ENCODE measurements at regions not wholly inside any gene's neighbourhood (a gene's known extent, or its start where the extent isn't known, plus 50 kb on each side); places are given as distances from the start of the nearest gene placed in this dataset.

- Histone ChIP-seq H2AFZ (ENCODE audit: low read depth) (no peak overlapping the region), H3K9me3 (no peaks in the 10 kb centered on the region), H3K4me2 (no peak overlapping the region), H3K79me2 (ENCODE audit: insufficient read depth) (no peaks in the 10 kb centered on the region), H3K27me3 (ENCODE audit: insufficient read depth) (no peaks in the 10 kb centered on the region), H3F3A (replicated peaks; ENCODE audit: insufficient read depth) (no peaks in the 10 kb centered on the region), H3K27ac (ENCODE audit: low read depth in 2 of 2, low read length in 1 of 2) (no peak overlapping the region; a peak in 1 of 4 replicates), H3K9ac (no peak overlapping the region), H3K9me2 (no peaks in the 10 kb centered on the region), H3K4me1 (ENCODE audit: control insufficient read depth in 1 of 2, insufficient read depth in 2 of 2, low read depth in 1 of 2, low read length in 1 of 2) (peaks cover 0 to 17% of the 10 kb centered on the region in 2 experiments; a peak in 1 of 4 replicates), H3K36me3 (replicated peaks in 1 of 2; ENCODE audit: control insufficient read depth in 1 of 2, insufficient read depth in 2 of 2, low read length in 1 of 2) (no peaks in the 10 kb centered on the region), H3K4me3 (ENCODE audit: low read depth in 2 of 2, low read length in 1 of 2) (no peak overlapping the region), H4K20me1 (ENCODE audit: insufficient read depth) (no peaks in the 10 kb centered on the region)
- TF ChIP-seq GATA2 (CRISPR knock-in tag; IDR thresholded peaks at IDR 0.05): no peak
- TF ChIP-seq FOXJ3 (CRISPR knock-in tag; IDR thresholded peaks at IDR 0.05): no peak
- no peak for TF ChIP-seq SIN3A (IDR thresholded peaks at IDR 0.05; ENCODE audit: borderline replicate concordance, low read depth, low read length)
- TF ChIP-seq, protein P1, sequence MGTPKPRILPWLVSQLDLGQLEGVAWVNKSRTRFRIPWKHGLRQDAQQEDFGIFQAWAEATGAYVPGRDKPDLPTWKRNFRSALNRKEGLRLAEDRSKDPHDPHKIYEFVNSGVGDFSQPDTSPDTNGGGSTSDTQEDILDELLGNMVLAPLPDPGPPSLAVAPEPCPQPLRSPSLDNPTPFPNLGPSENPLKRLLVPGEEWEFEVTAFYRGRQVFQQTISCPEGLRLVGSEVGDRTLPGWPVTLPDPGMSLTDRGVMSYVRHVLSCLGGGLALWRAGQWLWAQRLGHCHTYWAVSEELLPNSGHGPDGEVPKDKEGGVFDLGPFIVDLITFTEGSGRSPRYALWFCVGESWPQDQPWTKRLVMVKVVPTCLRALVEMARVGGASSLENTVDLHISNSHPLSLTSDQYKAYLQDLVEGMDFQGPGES (IDR thresholded peaks at IDR 0.05; ENCODE audit: low read depth, low read length): no peak
- no peak for TF ChIP-seq USF1 (IDR thresholded peaks at IDR 0.05; ENCODE audit: borderline replicate concordance, low read depth)
- no peak for TF ChIP-seq FOXM1 (IDR thresholded peaks at IDR 0.05; ENCODE audit: low read depth)
- TF ChIP-seq REST (IDR thresholded peaks at IDR 0.05; ENCODE audit: low read depth, low read length): no peak
- no peak for TF ChIP-seq EZH2phosphoT487 (IDR thresholded peaks at IDR 0.05; ENCODE audit: borderline replicate concordance, low read depth)
- POLR2A ChIA-PET: interaction anchor here (0.6 kb wide), 1 partner anchor 342 kb away, joined by 4 read pairs; no protein-coding TSS in a partner anchor
- DNase-seq: peak; percentile 48
- CTCF ChIA-PET: interaction anchor here (0.8 to 1.9 kb wide), 6 partner anchors 9 to 79 kb away, joined by 3 to 7 read pairs (median 4); no protein-coding TSS in a partner anchor
- 47% methylated on average over 9 of the region's 9 CpGs for WGBS (ENCODE audit: low lambda C conversion rate)
These were observed 284.4 kb downstream of the SOX11 start for GRCh38 chr2:5976531-5977065.

GRCh38 chr2:5977477-5977876, 285.3 kb downstream of the SOX11 start:
- no peak overlapping the region for H3K27ac ChIP-seq (ENCODE audit: low read depth in 2 of 2, low read length in 1 of 2)
- H3K4me2 ChIP-seq: no peak overlapping the region
- TF ChIP-seq RAD21 (IDR thresholded peaks at IDR 0.05; ENCODE audit: low read length) (no peak), RCOR1 (IDR thresholded peaks at IDR 0.05; ENCODE audit: low read length) (no peak), USF2 (IDR thresholded peaks at IDR 0.05; ENCODE audit: borderline replicate concordance, low read depth, low read length) (no peak), YY1 (IDR thresholded peaks at IDR 0.05; ENCODE audit: low read depth) (no peak), SMC3 (IDR thresholded peaks at IDR 0.05; ENCODE audit: low read depth, low read length) (no peak)
- TF ChIP-seq, protein P2, sequence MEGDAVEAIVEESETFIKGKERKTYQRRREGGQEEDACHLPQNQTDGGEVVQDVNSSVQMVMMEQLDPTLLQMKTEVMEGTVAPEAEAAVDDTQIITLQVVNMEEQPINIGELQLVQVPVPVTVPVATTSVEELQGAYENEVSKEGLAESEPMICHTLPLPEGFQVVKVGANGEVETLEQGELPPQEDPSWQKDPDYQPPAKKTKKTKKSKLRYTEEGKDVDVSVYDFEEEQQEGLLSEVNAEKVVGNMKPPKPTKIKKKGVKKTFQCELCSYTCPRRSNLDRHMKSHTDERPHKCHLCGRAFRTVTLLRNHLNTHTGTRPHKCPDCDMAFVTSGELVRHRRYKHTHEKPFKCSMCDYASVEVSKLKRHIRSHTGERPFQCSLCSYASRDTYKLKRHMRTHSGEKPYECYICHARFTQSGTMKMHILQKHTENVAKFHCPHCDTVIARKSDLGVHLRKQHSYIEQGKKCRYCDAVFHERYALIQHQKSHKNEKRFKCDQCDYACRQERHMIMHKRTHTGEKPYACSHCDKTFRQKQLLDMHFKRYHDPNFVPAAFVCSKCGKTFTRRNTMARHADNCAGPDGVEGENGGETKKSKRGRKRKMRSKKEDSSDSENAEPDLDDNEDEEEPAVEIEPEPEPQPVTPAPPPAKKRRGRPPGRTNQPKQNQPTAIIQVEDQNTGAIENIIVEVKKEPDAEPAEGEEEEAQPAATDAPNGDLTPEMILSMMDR (IDR thresholded peaks at IDR 0.05): no peak
- H4K20me1 ChIP-seq (ENCODE audit: insufficient read depth): no peaks in the 10 kb centered on the region
- H3K4me3 ChIP-seq (ENCODE audit: low read depth in 2 of 2, low read length in 1 of 2): no peak overlapping the region
- ChIA-PET POLR2A (no interaction called here), CTCF (interaction anchor here (1.9 kb wide), 2 partner anchors 51 to 78 kb away, joined by 4 read pairs; no protein-coding TSS in a partner anchor)
- H3K9ac ChIP-seq: no peak overlapping the region
- H3K9me2 ChIP-seq: no peaks in the 10 kb centered on the region
- H3F3A ChIP-seq (replicated peaks; ENCODE audit: insufficient read depth): no peaks in the 10 kb centered on the region
- H3K27me3 ChIP-seq (ENCODE audit: insufficient read depth): no peaks in the 10 kb centered on the region
- H2AFZ ChIP-seq (ENCODE audit: low read depth): no peak overlapping the region
- DNase-seq: no peak
- H3K4me1 ChIP-seq (ENCODE audit: control insufficient read depth in 1 of 2, insufficient read depth in 2 of 2, low read depth in 1 of 2, low read length in 1 of 2): peaks cover 0 to 26% of the 10 kb centered on the region in 2 experiments; a peak in 2 of 4 replicates
- WGBS (ENCODE audit: low lambda C conversion rate): 7% methylated on average over 2 of the region's 2 CpGs
- H3K9me3 ChIP-seq: no peaks in the 10 kb centered on the region
- H3K36me3 ChIP-seq (replicated peaks in 1 of 2; ENCODE audit: control insufficient read depth in 1 of 2, insufficient read depth in 2 of 2, low read length in 1 of 2): no peaks in the 10 kb centered on the region
- H3K79me2 ChIP-seq (ENCODE audit: insufficient read depth): no peaks in the 10 kb centered on the region

Measured in SK-N-SH (cell line).